Activated CD8-positive, alpha-beta memory T cell treated with anti-CD3 and anti-CD28 coated beads, Interleukin-2, amount 10 ng/mL, durations not matched to agents 7 days and 5 days (primary cell): ENCODE measurements at regions not wholly inside any gene's neighbourhood (a gene's known extent, or its start where the extent isn't known, plus 50 kb on each side); places are given as distances from the start of the nearest gene placed in this dataset.
"Not testable (repeated sequence)": the region's sequence is repeated elsewhere in the genome, so short reads cannot be mapped to it uniquely, and the experiment has no call there.

Source experiments
- ATAC-seq: fragments of 150-1000 bp; cut with Tn5 transposase; one replicate; pipeline ENCODE4 v1.10.0; 2021; ENCODE audit warnings: moderate library complexity
- CTCF ChIA-PET: fragments of 350-600 bp; sonication (Branson Sonifier 250); formaldehyde crosslinking; loops from one replicate; lab custom pipeline; 2021; ENCODE audit warnings: antibody characterized with exemption; lab: Charles Lee
- DNase-seq: peaks from one replicate; pipeline ENCODE4 v3.0.0-alpha.2; 2020
- H3K27ac Mint-ChIP-seq: one replicate; pipeline ENCODE4 v1.8.0; 2021; ENCODE audit warnings: mild to moderate bottlenecking, mixed read lengths
- H3K27me3 Mint-ChIP-seq: one replicate; pipeline ENCODE4 v1.8.0; 2021; ENCODE audit warnings: mixed read lengths
- H3K36me3 Mint-ChIP-seq: one replicate; pipeline ENCODE4 v1.8.0; 2021; ENCODE audit warnings: mild to moderate bottlenecking, mixed read lengths
- H3K4me1 Mint-ChIP-seq: one replicate; pipeline ENCODE4 v1.8.0; 2021; ENCODE audit warnings: mixed read lengths
- H3K4me3 Mint-ChIP-seq: one replicate; pipeline ENCODE4 v1.8.0; 2021; ENCODE audit warnings: mild to moderate bottlenecking, moderate library complexity, mixed read lengths
- H3K9me3 Mint-ChIP-seq: one replicate; pipeline ENCODE4 v1.8.0; 2022; ENCODE audit warnings: low read depth, mixed read lengths

DNA sequence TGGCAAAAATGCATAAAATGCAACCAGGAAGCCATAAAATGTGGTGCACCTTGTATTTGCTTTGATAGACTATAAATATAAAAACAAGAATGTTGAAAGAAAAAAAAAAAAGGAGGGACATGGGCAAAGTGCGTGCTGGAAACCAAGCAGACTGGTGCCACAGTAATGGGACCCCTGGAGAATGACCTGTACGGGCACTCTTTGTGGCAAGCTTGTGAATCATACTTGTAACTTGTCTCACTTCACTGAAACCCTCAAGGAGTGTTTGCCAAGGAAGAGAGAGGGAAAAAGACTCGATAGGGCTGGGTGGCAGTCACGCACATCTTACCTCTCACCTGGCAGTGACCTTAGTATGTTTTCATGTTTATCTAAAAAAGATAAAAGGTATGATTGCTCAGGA, 1183.6 kb downstream of the GATA3 start:
- CTCF ChIA-PET, result no interaction called here
- Mint-ChIP-seq H3K4me1 (no peaks in the 10 kb centered on the region), H3K36me3 (no peaks in the 10 kb centered on the region), H3K9me3 (no peaks in the 10 kb centered on the region), H3K27ac (no peak overlapping the region), H3K27me3 (peaks cover 34% of the 10 kb centered on the region), H3K4me3 (no peak overlapping the region)
- DNase-seq, result no peak
- no peak for ATAC-seq

- H3K27me3 Mint-ChIP-seq, result peaks cover 28% of the 10 kb centered on the region
- H3K36me3 Mint-ChIP-seq, result no peaks in the 10 kb centered on the region
- no peaks in the 10 kb centered on the region for H3K9me3 Mint-ChIP-seq
- no peaks in the 10 kb centered on the region for H3K4me1 Mint-ChIP-seq
- H3K27ac Mint-ChIP-seq, result no peak overlapping the region
- no peak for DNase-seq
- no peak for ATAC-seq
- CTCF ChIA-PET, result no interaction called here
- no peak overlapping the region for H3K4me3 Mint-ChIP-seq
These were observed 1184.8 kb downstream of the GATA3 start for GRCh38 chr10:9239298-9239697.

- Mint-ChIP-seq H3K9me3 (no peaks in the 10 kb centered on the region), H3K4me1 (no peaks in the 10 kb centered on the region), H3K36me3 (no peaks in the 10 kb centered on the region), H3K27me3 (peaks cover 28% of the 10 kb centered on the region), H3K4me3 (no peak overlapping the region), H3K27ac (no peak overlapping the region)
- DNase-seq, result no peak
- no peak for ATAC-seq
- CTCF ChIA-PET, result no interaction called here
These were observed 1189.5 kb downstream of the GATA3 start for GRCh38 chr10:9243941-9244411.

GRCh38 chr10:9244864-9245263, 1190.4 kb downstream of the GATA3 start:
- Mint-ChIP-seq H3K27me3 (peaks cover 29% of the 10 kb centered on the region), H3K4me3 (no peak overlapping the region), H3K27ac (no peak overlapping the region), H3K9me3 (no peaks in the 10 kb centered on the region), H3K4me1 (no peaks in the 10 kb centered on the region), H3K36me3 (no peaks in the 10 kb centered on the region)
- DNase-seq, result no peak
- CTCF ChIA-PET, result no interaction called here
- no peak for ATAC-seq

DNA sequence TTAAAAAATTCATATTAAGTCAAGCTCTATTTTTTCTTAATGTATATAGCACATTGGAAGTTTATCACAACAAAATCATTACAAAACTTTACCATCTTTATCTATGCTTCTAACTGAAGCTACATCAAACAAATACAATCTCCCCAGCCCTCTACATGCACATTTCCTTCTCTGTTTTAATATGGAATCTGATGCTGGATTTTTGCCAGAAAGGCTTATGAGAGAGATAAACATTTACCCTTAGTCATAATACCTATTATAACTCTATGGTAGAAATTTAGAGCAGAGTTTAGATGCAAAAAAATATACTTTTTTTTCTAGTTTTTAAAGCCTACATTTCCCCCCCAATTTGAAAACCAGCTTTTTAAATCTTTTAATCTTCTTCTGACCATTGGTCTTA, 1198.6 kb downstream of the GATA3 start:
- no peaks in the 10 kb centered on the region for H3K9me3 Mint-ChIP-seq
- ATAC-seq (no peak), DNase-seq (no peak)
- H3K4me1 Mint-ChIP-seq, result no peaks in the 10 kb centered on the region
- CTCF ChIA-PET, result no interaction called here
- H3K36me3 Mint-ChIP-seq, result no peaks in the 10 kb centered on the region
- no peak overlapping the region for H3K27ac Mint-ChIP-seq
- peaks cover 21% of the 10 kb centered on the region for H3K27me3 Mint-ChIP-seq
- H3K4me3 Mint-ChIP-seq, result no peak overlapping the region

GRCh38 chr10:9254353-9254752, 1199.9 kb downstream of the GATA3 start:
- H3K4me3 Mint-ChIP-seq, result no peak overlapping the region
- no peak overlapping the region for H3K27ac Mint-ChIP-seq
- peaks cover 12% of the 10 kb centered on the region for H3K27me3 Mint-ChIP-seq
- ATAC-seq (no peak), DNase-seq (no peak)
- no peaks in the 10 kb centered on the region for H3K4me1 Mint-ChIP-seq
- CTCF ChIA-PET, result no interaction called here
- H3K36me3 Mint-ChIP-seq, result no peaks in the 10 kb centered on the region
- H3K9me3 Mint-ChIP-seq, result no peaks in the 10 kb centered on the region

DNA sequence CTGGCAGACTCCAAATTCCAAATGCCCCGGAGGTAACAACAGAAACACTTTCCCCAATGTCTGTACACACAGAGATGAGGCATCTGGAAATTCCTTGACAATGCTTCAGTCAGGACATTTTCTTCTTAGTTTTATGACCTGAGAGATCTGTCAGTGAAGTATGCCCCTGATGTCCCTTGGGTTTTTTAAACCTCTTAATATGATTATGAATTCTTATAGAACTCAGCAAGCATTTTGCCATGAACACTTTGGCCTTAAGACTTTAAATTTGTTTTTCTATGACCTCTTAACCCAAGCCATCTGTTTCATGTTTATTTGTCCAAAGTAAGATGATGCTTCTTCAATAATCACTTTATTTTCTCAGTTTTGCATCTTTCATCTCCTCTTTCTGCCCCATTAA, 1206.2 kb downstream of the GATA3 start:
- no peaks in the 10 kb centered on the region for H3K9me3 Mint-ChIP-seq
- no peak for DNase-seq
- no peak overlapping the region for H3K27ac Mint-ChIP-seq
- H3K27me3 Mint-ChIP-seq, result peaks cover 44% of the 10 kb centered on the region
- CTCF ChIA-PET, result no interaction called here
- no peaks in the 10 kb centered on the region for H3K4me1 Mint-ChIP-seq
- H3K36me3 Mint-ChIP-seq, result no peaks in the 10 kb centered on the region
- ATAC-seq, result no peak
- no peak overlapping the region for H3K4me3 Mint-ChIP-seq

- Mint-ChIP-seq H3K9me3 (no peaks in the 10 kb centered on the region), H3K27ac (no peak overlapping the region), H3K36me3 (no peaks in the 10 kb centered on the region), H3K4me1 (no peaks in the 10 kb centered on the region), H3K4me3 (no peak overlapping the region), H3K27me3 (peaks cover 36% of the 10 kb centered on the region)
- DNase-seq, result no peak
- ATAC-seq, result no peak
- CTCF ChIA-PET, result no interaction called here
These were observed 1208.3 kb downstream of the GATA3 start for GRCh38 chr10:9262770-9263169.

GRCh38 chr10:9268176-9268575, 1213.7 kb downstream of the GATA3 start:
- no peak for DNase-seq
- peaks cover 26% of the 10 kb centered on the region for H3K27me3 Mint-ChIP-seq
- no peak overlapping the region for H3K27ac Mint-ChIP-seq
- CTCF ChIA-PET, result no interaction called here
- no peaks in the 10 kb centered on the region for H3K36me3 Mint-ChIP-seq
- ATAC-seq, result no peak
- H3K9me3 Mint-ChIP-seq, result no peaks in the 10 kb centered on the region
- H3K4me3 Mint-ChIP-seq, result no peak overlapping the region
- no peaks in the 10 kb centered on the region for H3K4me1 Mint-ChIP-seq

DNA sequence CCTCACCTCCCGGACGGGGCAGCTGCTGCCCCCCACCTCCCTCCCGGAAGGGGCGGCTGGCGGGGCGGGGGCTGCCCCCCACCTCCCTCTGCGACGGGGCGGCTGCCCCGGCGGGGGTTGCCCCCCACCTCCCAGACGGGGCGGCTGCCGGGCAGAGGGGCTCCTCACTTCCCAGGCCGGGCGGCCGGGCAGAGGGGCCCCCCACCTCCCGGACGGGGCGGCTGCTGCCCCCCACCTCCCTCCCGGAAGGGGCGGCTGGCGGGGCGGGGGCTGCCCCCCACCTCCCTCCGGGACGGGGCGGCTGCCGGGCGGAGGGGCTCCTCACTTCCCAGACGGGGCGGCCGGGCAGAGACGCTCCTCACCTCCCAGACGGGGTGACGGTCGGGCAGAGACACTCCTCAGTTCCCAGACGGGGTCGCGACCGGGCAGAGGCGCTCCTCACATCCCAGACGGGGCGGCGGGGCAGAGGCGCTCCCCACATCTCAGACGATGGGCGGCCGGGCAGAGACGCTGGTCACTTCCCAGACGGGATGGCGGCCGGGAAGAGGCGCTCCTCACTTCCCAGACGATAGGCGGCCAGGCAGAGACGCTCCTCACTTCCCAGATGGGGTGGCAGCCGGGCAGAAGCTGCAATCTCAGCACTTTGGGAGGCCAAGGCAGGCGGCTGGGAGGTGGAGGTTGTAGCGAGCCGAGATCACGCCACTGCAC, 1218.8 kb downstream of the GATA3 start:
- ATAC-seq, DNase-seq, H3K4me3 Mint-ChIP-seq, H3K36me3 Mint-ChIP-seq, H3K9me3 Mint-ChIP-seq, H3K27ac Mint-ChIP-seq, H3K4me1 Mint-ChIP-seq, CTCF ChIA-PET: not testable (repeated sequence)
- peaks cover 25% of the 10 kb centered on the region for H3K27me3 Mint-ChIP-seq

GRCh38 chr10:9274206-9274755, 1219.8 kb downstream of the GATA3 start:
- Mint-ChIP-seq H3K4me1 (peaks cover 6% of the 10 kb centered on the region), H3K27ac (no peak overlapping the region), H3K4me3 (peak overlapping the region; percentile 9), H3K9me3 (no peaks in the 10 kb centered on the region), H3K27me3 (peaks cover 28% of the 10 kb centered on the region), H3K36me3 (no peaks in the 10 kb centered on the region)
- CTCF ChIA-PET, result no interaction called here
- DNase-seq (no peak), ATAC-seq (no peak)

GRCh38 chr10:9275861-9276260, 1221.4 kb downstream of the GATA3 start:
- no peak for ATAC-seq
- CTCF ChIA-PET, result interaction anchor here (1.6 kb wide), 1 partner anchor 11 kb away, joined by 3 read pairs; no protein-coding TSS in a partner anchor
- Mint-ChIP-seq H3K36me3 (no peaks in the 10 kb centered on the region), H3K4me3 (no peak overlapping the region), H3K4me1 (peaks cover 7% of the 10 kb centered on the region), H3K27me3 (peaks cover 23% of the 10 kb centered on the region), H3K9me3 (no peaks in the 10 kb centered on the region), H3K27ac (no peak overlapping the region)
- no peak for DNase-seq

DNA sequence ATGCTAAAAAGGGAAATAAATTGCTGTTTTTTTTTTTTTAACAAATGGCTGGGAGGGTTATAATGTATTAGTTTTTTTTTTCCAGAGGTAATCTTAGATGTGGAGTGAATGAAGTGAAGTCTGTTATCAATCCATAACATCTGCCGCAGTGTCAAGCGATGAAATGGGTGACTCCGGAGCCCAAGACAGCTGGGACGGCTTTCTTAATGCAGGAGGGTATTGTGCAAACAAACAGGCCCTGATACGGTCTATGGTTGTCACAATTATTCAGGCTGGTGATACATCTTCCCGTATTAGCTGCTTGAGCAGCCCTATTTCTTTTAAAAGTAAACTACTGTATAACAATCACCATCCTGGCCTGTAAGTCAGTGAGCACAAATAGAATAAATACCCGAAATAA, 1231.2 kb downstream of the GATA3 start:
- no peak for ATAC-seq
- no peaks in the 10 kb centered on the region for H3K36me3 Mint-ChIP-seq
- H3K27me3 Mint-ChIP-seq, result peaks cover 24% of the 10 kb centered on the region
- no peaks in the 10 kb centered on the region for H3K9me3 Mint-ChIP-seq
- CTCF ChIA-PET, result no interaction called here
- no peak overlapping the region for H3K27ac Mint-ChIP-seq
- H3K4me3 Mint-ChIP-seq, result no peak overlapping the region
- H3K4me1 Mint-ChIP-seq, result peaks cover 4% of the 10 kb centered on the region
- no peak for DNase-seq

DNA sequence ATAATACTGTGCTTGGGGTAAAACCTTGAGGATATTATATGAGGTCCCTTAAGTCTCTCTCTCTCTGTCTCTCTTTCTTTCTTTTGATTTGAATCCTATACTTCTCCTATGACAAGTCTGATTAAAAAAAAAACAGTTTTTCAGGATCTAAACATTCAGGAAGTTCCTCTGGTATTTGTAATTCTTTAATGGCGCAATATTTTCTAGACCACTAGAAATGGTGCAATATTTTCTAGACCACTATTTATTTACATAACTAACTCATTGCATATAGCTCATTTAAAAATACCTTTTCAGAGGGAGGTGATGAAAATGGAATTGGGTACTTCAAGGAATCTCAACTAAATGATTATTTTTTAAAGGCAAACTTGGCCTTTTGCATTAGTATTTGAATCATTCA, 1235.3 kb downstream of the GATA3 start:
- CTCF ChIA-PET, result no interaction called here
- peaks cover 2% of the 10 kb centered on the region for H3K36me3 Mint-ChIP-seq

More for the DNA sequence above, 1235.3 kb downstream of the GATA3 start:
- DNase-seq (no peak), ATAC-seq (no peak)
- no peak overlapping the region for H3K4me3 Mint-ChIP-seq
- no peak overlapping the region for H3K27ac Mint-ChIP-seq
- no peaks in the 10 kb centered on the region for H3K9me3 Mint-ChIP-seq
- peaks cover 12% of the 10 kb centered on the region for H3K4me1 Mint-ChIP-seq
- peaks cover 28% of the 10 kb centered on the region for H3K27me3 Mint-ChIP-seq
